GM21737 (cell line): ENCODE measurements at regions not wholly inside any gene's neighbourhood (a gene's known extent, or its start where the extent isn't known, plus 50 kb on each side); places are given as distances from the start of the nearest gene placed in this dataset.

Experiments
- ATAC-seq: cut with Tn5 transposase; IDR thresholded peaks from one replicate; pipeline ENCODE4 v1.9.1; 2021; ENCODE audit warnings: mild to moderate bottlenecking, moderate library complexity; ENCODE audit not compliant: unreplicated experiment

DNA sequence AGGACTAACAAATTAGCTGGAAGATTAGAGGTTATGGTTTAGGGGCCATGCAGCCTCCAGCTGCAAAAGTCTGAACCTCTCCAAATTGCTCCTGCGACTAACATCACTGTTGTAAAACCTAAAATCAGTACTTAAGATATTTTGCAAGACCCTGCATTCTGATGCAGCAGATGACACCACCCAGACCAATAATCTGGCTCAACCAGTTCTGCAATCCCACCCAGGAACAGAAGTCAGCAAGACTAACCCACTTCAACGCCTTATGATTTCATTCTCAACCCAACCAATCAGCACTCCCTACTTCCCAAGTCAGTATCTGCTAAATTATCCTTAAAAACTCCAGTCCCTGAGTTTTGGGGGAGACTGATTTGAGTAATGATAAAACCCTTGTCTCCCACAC, 250.8 kb upstream of the MBL2 start:
- no peak for ATAC-seq

DNA sequence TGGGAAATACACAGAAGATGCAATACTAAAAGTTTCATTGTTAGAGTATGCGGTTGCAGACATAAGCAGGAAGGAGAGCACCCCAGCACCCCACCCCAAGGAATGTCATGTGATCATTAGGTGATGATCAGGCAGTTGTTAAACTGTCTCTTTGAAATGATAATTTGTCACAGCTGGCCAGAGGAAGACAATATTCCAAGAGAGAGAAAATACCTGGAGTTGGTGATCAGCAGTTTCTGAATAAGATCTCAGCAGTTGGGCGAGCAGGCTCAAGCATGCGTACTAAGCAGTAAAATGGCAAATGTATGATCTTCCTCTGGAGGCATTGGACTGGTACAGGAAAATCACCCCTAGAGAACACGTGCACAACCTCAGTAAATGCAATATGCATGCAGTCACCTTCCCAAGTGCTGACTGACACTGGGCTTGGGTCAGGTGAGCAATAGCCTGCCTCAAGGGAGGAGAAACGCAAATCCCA, 250.1 kb upstream of the MBL2 start:
- ATAC-seq, result no peak

DNA sequence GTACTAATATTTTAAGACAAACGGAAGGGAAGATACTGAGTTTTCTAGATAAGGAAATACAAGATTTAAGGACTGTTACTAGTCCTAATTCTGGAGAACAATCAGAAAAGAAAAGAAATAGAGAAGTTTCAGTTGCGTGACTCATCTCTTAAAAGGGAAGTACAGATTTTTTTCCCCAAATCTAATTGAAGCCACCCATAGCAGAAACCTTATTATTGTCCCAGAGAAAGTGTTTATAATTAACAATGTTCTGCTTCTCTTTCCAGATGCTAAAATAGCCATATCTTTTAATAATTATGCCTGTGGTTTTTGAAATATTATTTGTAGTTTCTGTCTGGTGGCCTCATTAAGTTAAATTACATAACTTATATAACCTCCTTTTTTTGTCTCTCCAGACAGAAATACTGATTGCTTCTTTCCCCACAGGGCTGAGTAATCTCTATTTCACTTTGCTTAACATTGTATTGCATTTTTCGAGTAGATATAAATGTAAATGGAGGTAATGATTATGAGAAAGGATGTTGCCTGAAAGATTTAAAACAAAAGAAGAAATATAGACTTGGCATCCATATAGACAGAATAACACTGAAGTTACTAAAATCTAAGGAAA, 240.7 kb upstream of the MBL2 start:
- ATAC-seq, result peak; percentile 69

- ATAC-seq, result no peak
These were observed 237.7 kb upstream of the MBL2 start for GRCh38 chr10:53009961-53010907.

DNA sequence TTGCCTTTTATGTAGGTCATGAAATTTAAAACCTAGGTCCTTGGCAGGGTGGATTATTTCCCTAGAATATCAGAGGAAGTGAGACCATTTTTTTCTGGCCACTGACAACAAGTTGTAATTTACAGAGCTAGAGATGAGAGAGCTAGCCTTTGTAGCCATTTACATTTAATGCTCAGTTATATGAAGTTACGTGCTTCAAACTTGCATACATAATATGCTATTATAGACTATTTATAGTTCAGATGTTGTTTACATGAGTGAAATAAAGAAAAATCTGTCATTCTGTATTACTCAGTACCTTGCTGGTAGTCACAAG, 234.9 kb upstream of the MBL2 start:
- no peak for ATAC-seq

DNA sequence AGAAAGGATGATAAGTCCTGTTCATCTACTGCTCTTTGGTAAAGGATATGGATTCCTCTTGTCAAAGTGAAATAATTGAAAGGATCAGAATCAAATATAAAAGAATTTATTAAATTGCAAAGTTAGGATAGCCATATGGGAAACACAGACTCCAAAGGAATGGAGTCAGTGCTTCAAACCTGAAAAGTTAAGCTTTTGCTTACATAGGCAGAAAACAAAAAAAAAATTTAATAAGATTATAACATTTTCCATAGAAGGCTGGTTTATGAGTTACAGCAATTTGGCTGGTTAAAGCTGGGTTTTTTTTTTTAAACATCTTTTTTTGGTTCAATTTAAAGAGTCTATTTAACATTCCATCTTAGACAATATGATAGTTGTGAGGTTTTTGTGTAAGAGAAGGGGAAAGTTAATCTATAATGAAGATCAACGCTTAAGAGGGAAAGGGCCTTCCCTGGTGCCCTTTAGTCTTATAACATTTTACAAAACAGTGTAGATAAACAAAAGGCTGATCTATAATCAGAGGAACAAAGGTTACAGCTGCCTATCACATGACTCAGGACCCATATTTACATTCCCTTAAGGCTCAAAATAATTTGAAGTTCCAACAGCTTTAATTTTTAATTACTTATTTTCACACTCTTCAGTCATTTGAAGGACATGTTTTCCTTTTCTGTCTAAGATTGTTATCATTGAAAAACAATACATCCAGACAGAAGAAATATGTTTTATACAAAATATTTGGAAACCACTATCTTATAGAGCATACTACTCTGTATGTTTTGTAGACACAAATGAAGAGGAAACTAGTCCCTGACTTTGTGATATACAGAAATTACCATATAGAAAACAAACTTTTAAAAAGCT, 234.3 kb upstream of the MBL2 start:
- no peak for ATAC-seq

DNA sequence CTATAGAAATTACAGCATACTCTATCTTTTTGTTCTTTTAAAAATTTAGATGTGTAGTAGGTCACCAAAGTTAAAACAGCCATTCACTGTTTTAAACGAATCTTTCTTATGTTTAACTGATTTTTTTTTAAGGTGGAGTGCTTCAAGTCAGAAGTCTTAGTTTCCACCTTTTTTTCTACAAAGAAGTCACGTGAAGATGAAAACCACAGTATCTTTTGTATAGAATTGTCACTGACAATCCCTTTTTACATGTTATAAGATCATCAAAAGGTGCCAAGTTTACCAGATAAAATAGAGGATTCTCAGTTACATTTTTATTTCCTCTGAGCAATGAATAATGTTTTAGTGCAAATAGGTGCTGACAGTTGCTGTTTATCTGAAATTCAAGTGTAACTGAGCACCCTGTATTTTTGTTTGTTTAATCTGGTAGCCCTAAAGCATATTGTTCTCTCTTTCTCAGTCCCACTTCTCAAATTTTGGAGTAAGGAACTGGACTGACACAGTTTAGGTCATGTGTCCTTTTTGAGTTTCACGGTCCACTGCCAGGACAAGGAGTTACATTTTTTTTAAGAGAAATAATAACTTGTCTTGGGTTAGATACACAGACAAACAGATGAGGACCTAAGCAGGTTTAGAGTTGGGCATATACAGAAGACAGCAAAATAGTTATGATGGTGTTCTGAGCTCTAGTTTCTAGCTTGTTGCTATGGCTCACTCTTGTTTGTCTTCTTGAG, 233.2 kb upstream of the MBL2 start:
- no peak for ATAC-seq

GRCh38 chr10:53003094-53003493, 230.5 kb upstream of the MBL2 start:
- no peak for ATAC-seq

- ATAC-seq, result no peak
These were observed 227.1 kb upstream of the MBL2 start for GRCh38 chr10:52999681-53000080.

DNA sequence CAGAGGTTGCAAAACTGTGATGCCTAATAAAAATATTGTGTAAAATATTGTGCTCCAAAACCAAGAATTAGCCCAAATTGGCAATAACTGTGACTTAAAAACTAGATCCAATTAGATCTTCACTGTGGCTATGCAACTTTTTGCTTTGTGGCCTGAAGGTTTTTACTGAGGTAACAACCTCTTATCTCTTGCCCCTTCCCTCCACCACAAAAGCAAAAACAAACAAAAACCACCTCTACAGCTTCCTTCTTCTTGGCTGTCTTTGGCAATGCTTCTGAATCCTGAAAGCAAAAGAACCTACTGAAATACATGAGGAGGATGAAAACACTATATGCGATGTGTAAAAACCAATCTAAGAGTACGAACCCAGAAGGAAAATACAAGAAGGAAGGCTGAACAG, 226.7 kb upstream of the MBL2 start:
- ATAC-seq, result no peak

GRCh38 chr10:52997007-52997406, 224.4 kb upstream of the MBL2 start:
- no peak for ATAC-seq

DNA sequence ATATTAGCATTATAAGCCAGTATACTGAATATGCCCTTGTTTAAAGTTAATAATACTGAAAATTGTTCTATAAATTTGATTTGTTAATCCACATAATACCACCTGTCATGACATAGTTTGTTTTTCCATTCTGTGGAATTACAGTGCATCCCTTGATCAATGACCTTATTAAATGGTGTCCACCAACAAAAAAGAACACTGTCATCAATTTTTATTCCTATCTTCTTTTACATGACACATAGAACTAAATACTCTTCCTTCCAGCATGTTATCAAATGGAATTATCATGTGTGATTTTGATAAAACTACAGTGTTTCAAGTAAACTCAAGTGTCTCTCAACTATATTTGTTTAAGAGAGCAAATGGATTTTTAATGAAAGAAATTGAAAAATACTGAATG, 221.8 kb upstream of the MBL2 start:
- ATAC-seq, result no peak

GRCh38 chr10:52993109-52993508, 220.5 kb upstream of the MBL2 start:
- no peak for ATAC-seq

DNA sequence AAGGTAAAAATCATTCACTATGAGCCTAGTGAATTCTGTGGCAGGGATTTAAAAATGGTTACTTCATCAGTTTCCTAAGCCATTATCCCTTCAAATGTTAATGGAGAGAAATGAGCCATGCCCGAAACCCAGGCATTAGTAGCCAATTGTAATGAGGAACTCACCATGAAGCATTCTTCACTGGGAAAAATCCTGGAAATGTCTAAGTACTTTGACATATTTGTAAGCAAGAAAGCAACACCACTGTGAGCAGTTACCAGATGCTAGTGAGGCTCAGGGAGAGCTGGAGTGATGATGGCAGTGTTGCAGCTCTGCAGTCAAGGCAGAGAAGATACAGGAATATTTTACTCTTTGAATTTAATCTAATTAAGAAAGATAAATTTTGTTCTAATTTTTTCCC, 220.0 kb upstream of the MBL2 start:
- ATAC-seq, result no peak

GRCh38 chr10:52988923-52989322, 216.3 kb upstream of the MBL2 start:
- ATAC-seq, result no peak

GRCh38 chr10:52986125-52986524, 213.5 kb upstream of the MBL2 start:
- no peak for ATAC-seq

- no peak for ATAC-seq
These were observed 211.6 kb upstream of the MBL2 start for GRCh38 chr10:52984169-52984568.

DNA sequence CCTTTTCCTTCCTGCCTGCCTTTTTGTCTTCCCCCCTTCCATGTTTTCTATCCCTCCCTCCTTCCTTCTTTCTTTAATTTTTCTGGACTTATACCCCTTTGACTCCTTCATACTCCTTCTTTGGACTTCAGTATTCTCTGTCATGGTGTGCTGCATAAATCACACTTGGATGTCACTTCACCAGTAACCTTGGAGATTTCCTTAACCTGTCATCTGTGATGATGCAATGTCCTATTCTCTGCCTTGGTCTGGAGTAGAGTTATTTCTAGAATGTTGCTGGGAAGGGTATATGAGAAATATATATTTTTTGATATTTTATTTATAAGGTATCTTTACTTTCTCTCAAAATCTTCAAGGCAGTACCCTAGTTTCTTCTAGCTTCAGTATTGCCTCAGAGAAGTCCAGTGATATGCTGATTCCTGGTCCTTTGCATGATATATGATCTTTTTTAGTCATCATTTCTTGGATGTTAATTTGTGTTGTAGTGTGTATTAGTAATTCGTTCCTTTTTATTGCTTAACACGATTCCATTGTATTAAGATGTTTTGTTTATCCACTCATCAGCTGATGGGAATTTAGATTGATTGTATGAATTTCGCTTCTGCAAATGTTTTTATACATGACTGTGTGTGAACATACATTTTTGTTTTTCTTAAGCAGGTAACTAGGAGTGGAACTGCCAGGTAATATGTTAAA, 206.9 kb upstream of the MBL2 start:
- no peak for ATAC-seq

DNA sequence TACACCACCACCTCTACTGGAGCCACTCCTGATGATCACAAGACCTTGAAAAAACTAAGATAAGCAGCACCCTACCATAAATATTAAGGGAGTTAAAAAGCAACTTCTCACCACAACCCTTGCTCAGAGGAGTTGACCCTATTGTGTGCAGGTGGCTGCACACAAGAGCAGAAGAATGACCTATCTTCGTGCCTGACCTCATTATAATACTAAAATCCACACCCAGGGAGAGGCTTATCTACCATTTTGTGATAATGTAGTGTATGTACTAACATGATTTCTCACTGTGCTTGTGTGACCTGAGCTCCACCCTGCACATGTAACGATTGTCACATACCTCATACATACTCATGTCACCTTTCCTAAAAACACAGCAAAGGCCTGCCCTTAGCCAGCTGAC, 205.0 kb upstream of the MBL2 start:
- no peak for ATAC-seq
